Panc1 (cell line): ENCODE measurements at regions not wholly inside any gene's neighbourhood (a gene's known extent, or its start where the extent isn't known, plus 50 kb on each side); places are given as distances from the start of the nearest gene placed in this dataset.

Source experiments
- ATAC-seq: fragments of 200-7000 bp; cut with Tn5 transposase; 2 replicates; pipeline ENCODE4 v1.9.1; 2020; ENCODE audit warnings: mild to moderate bottlenecking, moderate library complexity
- BruUV-seq: library from RNA; stranded (reverse); fragments of 400-500 nt; replicated peaks from 2 replicates; lab custom pipeline; 2021; lab: Mats Ljungman, UMichigan
- CTCF ChIA-PET: fragments of 300-600 bp; sonication (Branson Sonifier 250); formaldehyde crosslinking; loops from one replicate; lab custom pipeline; 2022; ENCODE audit warnings: antibody characterized with exemption; lab: Charles Lee
- POLR2A ChIA-PET: fragments of 300-600 bp; sonication (Branson Sonifier 250); formaldehyde crosslinking; loops from one replicate; lab custom pipeline; 2022; ENCODE audit warnings: antibody characterized with exemption; lab: Charles Lee
- DNase-seq: peaks from one replicate; pipeline ENCODE4 v3.0.0-alpha.2; 2010; ENCODE audit warnings: low read depth, low spot score
- H3K27ac ChIP-seq: 2 replicates; pipeline ENCODE4 v1.5.1; 2011; ENCODE audit warnings: mild to moderate bottlenecking, low read length, inconsistent platforms
- H3K27me3 ChIP-seq: fragments of 200-500 bp; sonication (Bioruptor generic); 2 replicates; pipeline ENCODE4 v1.6.0; 2014; ENCODE audit warnings: low read length, inconsistent platforms; ENCODE audit not compliant: control insufficient read depth, insufficient read depth
- H3K36me3 ChIP-seq: fragments of 200-500 bp; sonication (Bioruptor generic); 2 replicates; pipeline ENCODE4 v1.5.1; 2014; ENCODE audit warnings: inconsistent platforms, mild to moderate bottlenecking, low read length, moderate library complexity; ENCODE audit not compliant: control insufficient read depth, insufficient read depth
- H3K4me1 ChIP-seq: 2 replicates; pipeline ENCODE4 v1.5.1; 2011; ENCODE audit warnings: inconsistent platforms, mild to moderate bottlenecking, low read length, moderate library complexity; ENCODE audit not compliant: control insufficient read depth, insufficient read depth
- H3K4me3 ChIP-seq, 2 experiments: 2 replicates each; pipeline ENCODE4 v1.5.1; 2011 to 2012; ENCODE audit warnings: low read depth in 2 of 2, low read length in 2 of 2, mild to moderate bottlenecking in 2 of 2, inconsistent platforms in 1 of 2, moderate library complexity in 1 of 2
- H3K9me3 ChIP-seq: fragments of 200-500 bp; sonication (Bioruptor generic); 2 replicates; pipeline ENCODE4 v1.5.1; 2014; ENCODE audit warnings: low read depth, mild to moderate bottlenecking, inconsistent platforms, low read length, moderate library complexity; ENCODE audit not compliant: control insufficient read depth, insufficient read depth
- POLR2AphosphoS5 ChIP-seq: IDR thresholded peaks from 2 replicates; pipeline ENCODE4 v1.6.1; 2012; ENCODE audit warnings: mild to moderate bottlenecking, low read depth, low read length, moderate library complexity
- SIN3A ChIP-seq: IDR thresholded peaks from 2 replicates; pipeline ENCODE4 v1.6.1; 2012; ENCODE audit warnings: low read depth, mild to moderate bottlenecking, low read length, moderate library complexity, borderline replicate concordance; ENCODE audit not compliant: insufficient read depth
- TCF7L2 ChIP-seq: IDR thresholded peaks from 2 replicates; pipeline ENCODE4 v1.6.1; 2011; ENCODE audit warnings: mild to moderate bottlenecking, low read depth, low read length, inconsistent platforms
- in situ Hi-C: cut with HindIII; loops from 2 replicates; pipeline ENCODE4 v1.10.0; 2016; ENCODE audit warnings: low sequenced_read_pairs, low pct_unique_long_range_greater_than_20kb
- intact Hi-C: fragments of 100-400 bp; cut with micrococcal nuclease; formaldehyde crosslinking; loops from one replicate; pipeline ENCODE4 v1.10.0; 2022; ENCODE audit not compliant: unreplicated experiment
- TF ChIP-seq, protein P1 (sequence below): fragments of 450-650 bp; IDR thresholded peaks from 2 replicates; pipeline ENCODE4 v1.5.1; 2017; ENCODE audit warnings: mild to moderate bottlenecking
- TF ChIP-seq, protein P2 (sequence below), 2 experiments: IDR thresholded peaks; 2 replicates each; pipeline ENCODE4 v1.6.1; 2011 to 2012; ENCODE audit warnings: low read depth in 2 of 2, control low read depth in 1 of 2, low read length in 1 of 2, mild to moderate bottlenecking in 1 of 2, moderate library complexity in 1 of 2; ENCODE audit not compliant: insufficient read depth in 1 of 2

DNA sequence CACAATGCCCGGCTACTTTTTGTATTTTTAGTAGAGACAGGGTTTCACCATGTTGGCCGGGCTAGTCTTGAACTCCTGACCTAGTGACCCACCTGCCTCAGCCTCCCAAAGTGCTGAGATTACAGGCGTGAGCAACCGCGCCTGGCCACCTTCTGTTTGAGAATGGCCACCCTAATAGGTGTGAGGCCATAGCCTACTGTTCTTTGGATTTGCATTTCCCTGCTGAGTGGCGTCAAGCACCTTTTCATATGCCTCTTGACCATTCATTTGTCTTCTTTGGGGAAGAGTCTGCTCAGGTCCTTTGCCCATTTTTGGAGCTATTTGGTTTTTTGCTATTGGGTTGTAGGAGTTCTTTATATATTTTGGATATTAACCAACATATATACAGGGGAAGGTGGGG is 276.7 kb downstream of the PARN start:
- no peak for ATAC-seq
- TF ChIP-seq POLR2AphosphoS5 (no peak), SIN3A (no peak)
- TF ChIP-seq, protein P1, sequence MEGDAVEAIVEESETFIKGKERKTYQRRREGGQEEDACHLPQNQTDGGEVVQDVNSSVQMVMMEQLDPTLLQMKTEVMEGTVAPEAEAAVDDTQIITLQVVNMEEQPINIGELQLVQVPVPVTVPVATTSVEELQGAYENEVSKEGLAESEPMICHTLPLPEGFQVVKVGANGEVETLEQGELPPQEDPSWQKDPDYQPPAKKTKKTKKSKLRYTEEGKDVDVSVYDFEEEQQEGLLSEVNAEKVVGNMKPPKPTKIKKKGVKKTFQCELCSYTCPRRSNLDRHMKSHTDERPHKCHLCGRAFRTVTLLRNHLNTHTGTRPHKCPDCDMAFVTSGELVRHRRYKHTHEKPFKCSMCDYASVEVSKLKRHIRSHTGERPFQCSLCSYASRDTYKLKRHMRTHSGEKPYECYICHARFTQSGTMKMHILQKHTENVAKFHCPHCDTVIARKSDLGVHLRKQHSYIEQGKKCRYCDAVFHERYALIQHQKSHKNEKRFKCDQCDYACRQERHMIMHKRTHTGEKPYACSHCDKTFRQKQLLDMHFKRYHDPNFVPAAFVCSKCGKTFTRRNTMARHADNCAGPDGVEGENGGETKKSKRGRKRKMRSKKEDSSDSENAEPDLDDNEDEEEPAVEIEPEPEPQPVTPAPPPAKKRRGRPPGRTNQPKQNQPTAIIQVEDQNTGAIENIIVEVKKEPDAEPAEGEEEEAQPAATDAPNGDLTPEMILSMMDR, result no peak
- TF ChIP-seq, protein P2, sequence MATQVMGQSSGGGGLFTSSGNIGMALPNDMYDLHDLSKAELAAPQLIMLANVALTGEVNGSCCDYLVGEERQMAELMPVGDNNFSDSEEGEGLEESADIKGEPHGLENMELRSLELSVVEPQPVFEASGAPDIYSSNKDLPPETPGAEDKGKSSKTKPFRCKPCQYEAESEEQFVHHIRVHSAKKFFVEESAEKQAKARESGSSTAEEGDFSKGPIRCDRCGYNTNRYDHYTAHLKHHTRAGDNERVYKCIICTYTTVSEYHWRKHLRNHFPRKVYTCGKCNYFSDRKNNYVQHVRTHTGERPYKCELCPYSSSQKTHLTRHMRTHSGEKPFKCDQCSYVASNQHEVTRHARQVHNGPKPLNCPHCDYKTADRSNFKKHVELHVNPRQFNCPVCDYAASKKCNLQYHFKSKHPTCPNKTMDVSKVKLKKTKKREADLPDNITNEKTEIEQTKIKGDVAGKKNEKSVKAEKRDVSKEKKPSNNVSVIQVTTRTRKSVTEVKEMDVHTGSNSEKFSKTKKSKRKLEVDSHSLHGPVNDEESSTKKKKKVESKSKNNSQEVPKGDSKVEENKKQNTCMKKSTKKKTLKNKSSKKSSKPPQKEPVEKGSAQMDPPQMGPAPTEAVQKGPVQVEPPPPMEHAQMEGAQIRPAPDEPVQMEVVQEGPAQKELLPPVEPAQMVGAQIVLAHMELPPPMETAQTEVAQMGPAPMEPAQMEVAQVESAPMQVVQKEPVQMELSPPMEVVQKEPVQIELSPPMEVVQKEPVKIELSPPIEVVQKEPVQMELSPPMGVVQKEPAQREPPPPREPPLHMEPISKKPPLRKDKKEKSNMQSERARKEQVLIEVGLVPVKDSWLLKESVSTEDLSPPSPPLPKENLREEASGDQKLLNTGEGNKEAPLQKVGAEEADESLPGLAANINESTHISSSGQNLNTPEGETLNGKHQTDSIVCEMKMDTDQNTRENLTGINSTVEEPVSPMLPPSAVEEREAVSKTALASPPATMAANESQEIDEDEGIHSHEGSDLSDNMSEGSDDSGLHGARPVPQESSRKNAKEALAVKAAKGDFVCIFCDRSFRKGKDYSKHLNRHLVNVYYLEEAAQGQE (IDR thresholded peaks at IDR 0.05; ENCODE audit: insufficient read depth in 1 of 2, low read depth in 2 of 2, low read length in 1 of 2), result no peak
- intact Hi-C loops (no loop called here), in situ Hi-C loops (no loop called here)
- DNase-seq, result no peak
- ChIA-PET POLR2A (interaction anchor here (0.6 kb wide), 1 partner anchor 10 kb away, joined by 8 read pairs; no protein-coding TSS in a partner anchor), CTCF (interaction anchor here (0.6 kb wide), 1 partner anchor 54 kb away, joined by 3 read pairs; no protein-coding TSS in a partner anchor)
- Histone ChIP-seq H3K9me3 (no peaks in the 10 kb centered on the region), H3K4me3 (no peak overlapping the region), H3K4me1 (peaks cover 6% of the 10 kb centered on the region), H3K27ac (no peak overlapping the region), H3K36me3 (no peaks in the 10 kb centered on the region), H3K27me3 (no peaks in the 10 kb centered on the region)
- BruUV-seq, result no TSS peak

DNA sequence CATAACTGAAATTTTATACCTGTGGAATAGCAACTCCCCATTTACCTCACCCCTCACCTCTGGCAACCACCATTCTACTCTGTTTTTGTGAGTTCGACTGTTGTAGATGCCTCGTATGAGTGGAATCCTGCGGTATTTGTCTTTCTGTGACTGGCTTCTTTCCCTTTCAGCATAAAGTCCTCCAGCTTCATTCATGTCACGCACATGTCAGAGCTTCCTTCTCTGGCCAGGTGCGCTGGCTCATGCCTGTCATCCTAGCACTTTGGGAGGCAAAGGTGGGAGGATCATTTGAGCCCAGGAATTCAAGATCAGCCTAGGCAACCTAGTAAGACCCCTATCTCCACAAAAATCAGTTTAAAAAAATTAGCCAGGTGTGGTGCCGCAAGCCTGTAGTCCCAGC is 278.4 kb downstream of the PARN start:
- ChIA-PET POLR2A (no interaction called here), CTCF (no interaction called here)
- peaks cover 6% of the 10 kb centered on the region for H3K4me1 ChIP-seq
- no peaks in the 10 kb centered on the region for H3K27me3 ChIP-seq
- H3K9me3 ChIP-seq, result no peaks in the 10 kb centered on the region
- H3K4me3 ChIP-seq, result no peak overlapping the region
- intact Hi-C loops (no loop called here), in situ Hi-C loops (no loop called here)
- BruUV-seq, result no TSS peak
- no peak for ATAC-seq
- H3K36me3 ChIP-seq, result no peaks in the 10 kb centered on the region
- DNase-seq, result no peak
- H3K27ac ChIP-seq, result no peak overlapping the region
- no peak for TF ChIP-seq POLR2AphosphoS5
- TF ChIP-seq SIN3A, result no peak
- no peak for TF ChIP-seq TCF7L2
- TF ChIP-seq, protein P1, result no peak

GRCh38 chr16:14350626-14351025 is 279.4 kb downstream of the PARN start:
- BruUV-seq, result no TSS peak
- no peak for DNase-seq
- TF ChIP-seq, protein P1, result no peak
- TF ChIP-seq, protein P2 (IDR thresholded peaks at IDR 0.05; ENCODE audit: insufficient read depth in 1 of 2, low read depth in 2 of 2, low read length in 1 of 2), result no peak
- TF ChIP-seq SIN3A (no peak), POLR2AphosphoS5 (no peak), TCF7L2 (no peak)
- intact Hi-C loops, result no loop called here
- ATAC-seq, result no peak
- ChIA-PET CTCF (no interaction called here), POLR2A (no interaction called here)
- peaks cover 6% of the 10 kb centered on the region for H3K4me1 ChIP-seq
- no peaks in the 10 kb centered on the region for H3K9me3 ChIP-seq
- H3K4me3 ChIP-seq, result no peak overlapping the region
- no peaks in the 10 kb centered on the region for H3K27me3 ChIP-seq
- in situ Hi-C loops, result no loop called here
- no peaks in the 10 kb centered on the region for H3K36me3 ChIP-seq
- no peak overlapping the region for H3K27ac ChIP-seq
